NB4 (cell line): ENCODE measurements at regions not wholly inside any gene's neighbourhood (a gene's known extent, or its start where the extent isn't known, plus 50 kb on each side); places are given as distances from the start of the nearest gene placed in this dataset.

ENCODE experiments used
- CTCF ChIP-seq: IDR thresholded peaks from one replicate; pipeline ENCODE4 v1.5.1; 2012; ENCODE audit warnings: low read depth, low read length
- MAX ChIP-seq: IDR thresholded peaks from 2 replicates; pipeline ENCODE4 v1.6.1; 2011; ENCODE audit warnings: low read depth, low read length
- POLR2A ChIP-seq: IDR thresholded peaks from 2 replicates; pipeline ENCODE4 v1.6.1; 2011; ENCODE audit warnings: mild to moderate bottlenecking; ENCODE audit not compliant: insufficient read length; ENCODE audit errors: extremely low read depth

- TF ChIP-seq CTCF (no peak), POLR2A (no peak), MAX (no peak)
Observed at GRCh38 chr3:181362378-181362777, 349.3 kb upstream of the SOX2 start.
